Adipocyte (in vitro differentiated cells): ENCODE measurements at regions not wholly inside any gene's neighbourhood (a gene's known extent, or its start where the extent isn't known, plus 50 kb on each side); places are given as distances from the start of the nearest gene placed in this dataset.
"Not testable (repeated sequence)": the region's sequence is repeated elsewhere in the genome, so short reads cannot be mapped to it uniquely, and the experiment has no call there.

ENCODE experiments used
- DNase-seq: peaks from one replicate; pipeline ENCODE4 v3.0.0-alpha.2; 2015; ENCODE audit warnings: low read depth
- H3K27me3 ChIP-seq: replicated peaks from 2 replicates; pipeline ENCODE4 v1.7.0; 2013; ENCODE audit warnings: mild to moderate bottlenecking, low read length, moderate library complexity; ENCODE audit not compliant: control insufficient read depth, insufficient read depth
- H3K36me3 ChIP-seq: 2 replicates; pipeline ENCODE4 v1.7.0; 2013; ENCODE audit warnings: low read length, mild to moderate bottlenecking, moderate library complexity; ENCODE audit not compliant: control insufficient read depth, insufficient read depth, severe bottlenecking
- H3K4me1 ChIP-seq: 2 replicates; pipeline ENCODE4 v1.7.0; 2013; ENCODE audit warnings: mild to moderate bottlenecking, low read length, moderate library complexity; ENCODE audit not compliant: control insufficient read depth, insufficient read depth
- H3K4me3 ChIP-seq: 2 replicates; pipeline ENCODE4 v1.7.0; 2013; ENCODE audit warnings: mild to moderate bottlenecking, low read length, moderate library complexity
- H3K9ac ChIP-seq: 2 replicates; pipeline ENCODE4 v1.7.0; 2013; ENCODE audit warnings: mild to moderate bottlenecking, low read length, moderate library complexity
- H3K9me3 ChIP-seq: 2 replicates; pipeline ENCODE4 v1.7.0; 2013; ENCODE audit warnings: mild to moderate bottlenecking, low read length, moderate library complexity; ENCODE audit not compliant: control insufficient read depth

DNA sequence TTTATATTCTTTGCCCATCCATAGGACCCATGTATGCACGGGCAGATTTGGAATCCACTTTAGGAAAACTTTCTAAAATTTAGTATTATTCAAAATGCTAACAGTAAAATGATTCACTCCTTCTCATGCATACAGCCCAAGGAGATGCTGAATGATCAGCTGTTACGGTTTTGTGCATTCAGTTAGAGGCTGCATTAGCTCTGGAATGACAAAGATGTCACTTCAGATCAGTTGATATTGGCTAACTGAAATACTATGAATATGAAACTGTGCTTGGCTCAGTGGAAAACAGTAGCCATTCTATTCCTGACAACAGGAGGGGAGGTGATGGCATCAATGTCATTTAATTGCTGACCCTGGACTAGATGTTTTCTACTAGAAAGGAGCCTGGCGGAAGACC lies 560.7 kb downstream of the ZNF608 start:
- Histone ChIP-seq H3K9ac (no peak overlapping the region), H3K9me3 (no peaks in the 10 kb centered on the region), H3K4me3 (no peak overlapping the region), H3K36me3 (no peaks in the 10 kb centered on the region), H3K4me1 (no peaks in the 10 kb centered on the region), H3K27me3 (no peaks in the 10 kb centered on the region)
- DNase-seq, result no peak

DNA sequence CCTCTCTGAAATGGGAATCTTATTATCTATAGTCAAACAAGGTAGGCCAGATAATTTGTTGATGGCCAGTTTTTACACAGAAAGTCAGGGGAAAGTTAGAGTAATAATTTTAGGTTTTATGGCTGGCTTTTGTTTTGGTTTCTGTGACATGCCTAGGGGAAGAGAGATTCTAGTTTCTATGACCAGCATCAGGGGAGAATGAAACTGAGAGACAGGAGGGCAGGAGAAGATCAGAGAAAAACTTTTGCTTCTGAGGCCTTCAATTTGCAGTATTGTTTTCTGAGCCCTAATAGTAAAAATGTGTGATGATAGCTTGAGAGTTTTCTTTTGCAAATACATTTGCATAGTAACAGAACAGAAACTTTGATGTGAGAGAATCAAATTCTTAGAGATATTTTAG lies 564.3 kb downstream of the ZNF608 start:
- Histone ChIP-seq H3K36me3 (no peaks in the 10 kb centered on the region), H3K9ac (no peak overlapping the region), H3K27me3 (no peaks in the 10 kb centered on the region), H3K4me3 (no peak overlapping the region), H3K9me3 (no peaks in the 10 kb centered on the region), H3K4me1 (peaks cover 5% of the 10 kb centered on the region)
- no peak for DNase-seq

DNA sequence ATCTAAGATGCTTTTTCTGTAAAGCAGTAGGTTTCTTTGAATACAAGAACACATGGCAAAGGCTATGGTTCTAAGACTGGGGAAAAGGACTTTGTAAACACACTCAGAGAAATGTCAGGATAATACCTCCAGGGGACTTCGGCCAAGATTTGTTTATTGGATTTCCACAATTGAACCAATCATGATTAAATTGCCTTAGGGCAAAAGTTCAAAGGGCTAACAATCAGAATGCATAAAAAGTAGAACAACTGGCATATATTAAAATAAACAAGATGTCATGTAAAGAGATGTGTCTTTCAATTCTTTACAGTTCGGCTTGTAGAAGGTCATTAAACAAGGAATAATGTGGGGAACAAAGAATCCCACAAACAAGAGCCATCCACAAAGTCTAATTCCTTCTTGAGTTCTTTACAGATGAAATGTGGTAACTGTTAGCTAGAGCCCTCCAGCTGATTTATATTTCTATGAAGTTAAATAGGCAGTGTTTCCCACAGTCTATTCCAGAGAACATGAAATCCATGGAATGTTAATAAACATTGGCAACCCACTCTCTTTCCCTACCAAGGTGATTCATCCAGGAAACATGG lies 565.5 kb downstream of the ZNF608 start:
- peak; percentile 69 for DNase-seq
- H3K9me3 ChIP-seq, result no peaks in the 10 kb centered on the region
- no peaks in the 10 kb centered on the region for H3K36me3 ChIP-seq
- H3K4me1 ChIP-seq, result peaks cover 5% of the 10 kb centered on the region
- no peak overlapping the region for H3K9ac ChIP-seq
- no peak overlapping the region for H3K4me3 ChIP-seq
- no peaks in the 10 kb centered on the region for H3K27me3 ChIP-seq

DNA sequence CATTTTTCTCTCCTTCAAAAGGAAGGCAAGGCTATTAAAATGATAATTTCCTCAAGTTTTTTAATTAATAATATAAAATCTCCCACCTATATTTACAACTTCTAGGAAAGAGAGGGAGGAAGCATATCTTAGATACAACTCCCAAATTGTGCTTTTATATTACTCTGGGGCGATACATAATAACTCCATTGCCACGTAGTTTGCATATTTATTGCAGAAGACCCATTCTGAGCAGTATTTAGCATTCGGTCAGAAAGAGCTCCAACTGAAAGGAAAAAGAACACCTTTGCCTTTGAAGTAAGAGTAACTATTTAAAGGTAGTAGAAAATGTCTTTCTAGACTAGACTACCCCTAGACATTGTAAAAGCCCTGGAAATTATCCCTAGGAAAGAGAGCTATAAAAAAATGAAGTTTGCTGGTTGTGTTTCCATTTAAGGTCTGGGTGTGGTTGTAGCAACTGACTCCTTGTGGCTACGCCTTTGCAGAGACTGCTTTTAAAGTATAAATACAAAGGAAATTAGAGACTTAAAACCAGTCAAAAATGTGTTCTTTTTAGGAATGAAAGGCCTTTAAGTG lies 566.1 kb downstream of the ZNF608 start:
- H3K27me3 ChIP-seq, result no peaks in the 10 kb centered on the region
- H3K4me1 ChIP-seq, result peaks cover 5% of the 10 kb centered on the region
- H3K9me3 ChIP-seq, result no peaks in the 10 kb centered on the region
- no peaks in the 10 kb centered on the region for H3K36me3 ChIP-seq
- H3K9ac ChIP-seq, result no peak overlapping the region
- DNase-seq, result no peak
- H3K4me3 ChIP-seq, result no peak overlapping the region

DNA sequence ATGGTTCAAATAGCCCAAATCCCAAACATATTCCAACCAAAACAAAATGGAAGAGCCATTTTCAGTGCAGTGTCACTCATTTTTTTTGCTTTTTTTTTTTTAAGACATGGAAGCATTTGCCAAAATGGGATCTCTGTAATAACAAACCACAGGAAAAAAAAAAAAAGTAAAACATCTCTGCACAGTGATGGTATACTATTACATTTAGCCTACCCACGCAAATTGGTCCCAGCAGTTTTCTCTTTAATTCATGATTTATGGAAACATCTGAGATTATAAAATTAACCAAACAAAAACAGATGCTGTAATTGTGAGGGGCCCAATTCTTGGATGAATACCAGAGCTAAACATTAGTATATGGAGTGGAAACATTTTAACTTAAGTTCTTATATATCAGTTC lies 566.6 kb downstream of the ZNF608 start:
- Histone ChIP-seq H3K9me3 (no peaks in the 10 kb centered on the region), H3K4me3 (no peak overlapping the region), H3K27me3 (no peaks in the 10 kb centered on the region), H3K4me1 (peaks cover 5% of the 10 kb centered on the region), H3K9ac (no peak overlapping the region), H3K36me3 (no peaks in the 10 kb centered on the region)
- peak; percentile 70 for DNase-seq

DNA sequence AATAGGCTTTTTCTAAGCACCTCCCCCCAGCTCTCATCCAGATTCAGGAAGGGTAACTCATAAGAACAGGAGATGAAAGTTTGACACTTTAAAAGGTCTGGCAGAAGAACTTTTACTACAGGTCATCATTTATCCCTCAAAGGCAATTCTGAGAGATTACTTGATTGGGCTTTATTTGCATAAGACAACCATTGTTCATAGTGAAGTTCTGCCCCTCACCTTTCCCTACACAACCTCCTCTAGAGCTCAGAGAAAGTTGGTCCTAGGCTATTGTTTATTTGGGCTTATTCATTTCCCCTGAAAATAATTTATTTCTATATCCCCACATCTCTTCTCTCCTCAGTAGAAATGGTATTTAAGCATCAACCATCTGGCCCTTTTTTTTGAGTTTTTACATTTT lies 568.4 kb downstream of the ZNF608 start:
- H3K9ac ChIP-seq, result no peak overlapping the region
- DNase-seq, result no peak
- no peaks in the 10 kb centered on the region for H3K36me3 ChIP-seq
- H3K27me3 ChIP-seq, result no peaks in the 10 kb centered on the region
- H3K9me3 ChIP-seq, result peaks cover 2% of the 10 kb centered on the region
- H3K4me1 ChIP-seq, result peaks cover 5% of the 10 kb centered on the region
- no peak overlapping the region for H3K4me3 ChIP-seq

DNA sequence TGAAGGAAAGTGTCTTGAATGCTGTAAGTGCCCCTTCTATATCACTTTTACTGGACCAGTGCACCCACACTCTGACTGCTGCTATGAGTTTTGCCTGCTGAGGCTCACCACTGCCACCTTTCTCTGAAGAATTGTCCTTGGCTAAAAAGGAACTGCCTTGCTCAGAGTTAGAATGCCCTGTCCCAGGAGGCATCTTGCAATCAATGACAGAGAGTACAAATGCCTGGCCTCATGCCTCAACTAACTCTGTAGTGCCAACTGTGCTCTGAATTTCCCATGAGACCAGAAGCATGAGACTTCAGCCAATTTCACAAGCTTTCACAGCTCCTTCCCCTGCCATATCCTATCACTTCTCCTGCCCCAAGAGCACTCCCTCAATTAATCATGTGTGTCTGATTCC lies 569.7 kb downstream of the ZNF608 start:
- no peaks in the 10 kb centered on the region for H3K36me3 ChIP-seq
- peak; percentile 58 for DNase-seq

DNA sequence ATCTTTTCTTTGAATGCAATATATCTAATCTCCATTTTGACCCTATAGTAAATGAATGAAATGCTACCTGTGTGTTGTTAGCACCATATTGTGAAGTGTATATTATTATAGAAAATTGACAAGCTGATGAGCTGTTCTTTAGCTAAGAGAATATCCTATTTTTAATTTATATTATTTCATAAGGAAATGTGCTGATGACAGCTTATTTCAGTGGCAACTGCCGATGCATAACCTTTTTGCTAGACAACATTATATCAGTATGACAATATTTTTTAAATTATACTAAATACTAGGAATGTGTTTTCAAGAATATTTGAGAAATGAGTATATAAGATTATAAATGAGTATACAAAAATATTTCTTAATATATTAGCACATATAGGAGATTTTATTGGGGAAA lies 573.1 kb downstream of the ZNF608 start:
- Histone ChIP-seq H3K4me1 (peaks cover 5% of the 10 kb centered on the region), H3K36me3 (no peaks in the 10 kb centered on the region), H3K9ac (no peak overlapping the region), H3K9me3 (peaks cover 40% of the 10 kb centered on the region), H3K4me3 (no peak overlapping the region), H3K27me3 (no peaks in the 10 kb centered on the region)
- no peak for DNase-seq

More for the DNA sequence above, 569.7 kb downstream of the ZNF608 start:
- H3K9me3 ChIP-seq, result peaks cover 16% of the 10 kb centered on the region
- H3K4me1 ChIP-seq, result peaks cover 5% of the 10 kb centered on the region
- H3K27me3 ChIP-seq, result no peaks in the 10 kb centered on the region
- no peak overlapping the region for H3K9ac ChIP-seq
- no peak overlapping the region for H3K4me3 ChIP-seq

DNA sequence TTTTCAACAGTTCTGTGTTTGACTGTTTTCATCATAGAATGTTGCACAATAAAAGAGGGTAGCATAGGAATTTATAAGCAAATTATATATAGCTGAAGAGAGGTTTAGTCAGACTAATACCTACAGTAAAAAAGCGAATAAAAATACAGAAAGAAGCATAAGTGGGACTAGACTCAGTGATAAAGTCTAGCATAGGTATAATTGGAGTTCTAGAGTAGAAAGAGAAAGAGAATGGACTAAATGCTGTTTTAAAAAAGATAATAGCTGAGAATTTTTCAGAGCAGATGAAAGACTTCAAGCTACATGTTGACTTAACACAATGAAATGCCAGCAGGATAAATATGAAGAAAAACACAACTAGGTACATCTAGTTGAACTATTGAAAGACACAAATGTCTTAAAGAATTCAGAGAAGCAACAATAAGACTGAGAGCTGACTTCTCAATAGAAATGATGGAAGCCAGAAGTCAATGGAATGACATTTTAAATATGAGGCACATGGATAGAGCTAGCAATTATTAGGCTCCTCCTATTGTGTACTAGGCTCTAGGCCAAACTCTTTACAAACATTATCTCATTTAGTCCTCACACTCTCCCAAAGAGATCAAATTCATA lies 573.9 kb downstream of the ZNF608 start:
- Histone ChIP-seq H3K36me3 (no peaks in the 10 kb centered on the region), H3K9me3 (peaks cover 43% of the 10 kb centered on the region), H3K4me3 (no peak overlapping the region), H3K4me1 (peaks cover 3% of the 10 kb centered on the region), H3K27me3 (no peaks in the 10 kb centered on the region), H3K9ac (no peak overlapping the region)
- DNase-seq, result no peak

DNA sequence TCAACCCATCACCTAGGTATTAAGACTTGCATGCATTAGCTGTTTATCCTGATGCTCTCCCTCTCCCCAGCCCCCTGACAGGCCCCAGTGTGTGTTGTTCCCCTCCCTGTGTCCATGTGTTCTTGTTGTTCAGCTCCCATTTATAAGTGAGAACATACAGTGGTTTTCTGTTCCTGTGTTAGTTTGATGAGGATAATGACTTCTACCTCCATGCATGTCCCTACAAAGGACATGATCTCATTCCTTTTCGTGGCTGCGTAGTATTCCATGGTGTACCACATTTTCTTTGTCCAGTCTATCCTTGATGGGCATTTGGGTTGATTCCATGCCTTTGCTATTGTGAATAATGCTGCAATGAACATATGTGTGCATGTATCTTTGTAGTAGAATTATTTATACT lies 578.3 kb downstream of the ZNF608 start:
- H3K27me3 ChIP-seq, H3K4me1 ChIP-seq, DNase-seq, H3K9ac ChIP-seq, H3K4me3 ChIP-seq, H3K36me3 ChIP-seq: not testable (repeated sequence)
- peaks cover 41% of the 10 kb centered on the region for H3K9me3 ChIP-seq

DNA sequence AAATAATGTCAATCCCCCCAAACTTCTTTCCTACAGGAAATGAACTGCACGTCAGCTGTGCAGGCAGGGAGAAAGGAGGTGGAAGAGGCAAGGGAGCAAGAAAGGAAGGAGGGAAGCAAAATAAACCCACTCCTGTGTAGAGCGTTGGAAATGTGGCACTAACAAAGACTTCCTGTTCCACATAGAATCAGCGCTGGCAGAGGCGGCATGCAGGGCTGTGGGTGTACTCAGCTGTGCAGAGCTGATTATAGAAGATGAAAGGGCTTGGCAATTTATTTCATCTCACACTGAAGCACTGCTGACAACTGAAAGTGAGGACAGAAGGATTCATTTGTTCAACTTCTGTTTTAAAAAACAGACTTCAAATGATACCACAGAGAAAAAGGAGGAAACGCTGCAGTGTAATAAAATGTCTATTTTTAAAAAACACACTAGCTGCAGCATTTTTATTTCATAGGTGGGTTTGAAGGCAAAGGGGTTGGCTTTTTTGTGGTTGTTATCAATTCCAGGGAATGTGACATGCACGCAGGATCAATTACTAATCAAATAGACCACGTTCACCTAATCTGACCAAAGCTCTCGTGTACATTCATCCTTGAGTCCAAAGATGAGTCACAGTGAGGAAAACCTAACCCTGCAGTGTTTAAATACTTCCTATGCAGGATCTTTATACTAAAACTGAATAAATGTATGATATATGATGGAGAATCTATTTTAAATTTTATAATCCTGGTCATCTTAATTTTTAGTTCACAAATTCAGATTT lies 583.5 kb downstream of the ZNF608 start:
- Histone ChIP-seq H3K4me3 (no peak overlapping the region), H3K27me3 (no peaks in the 10 kb centered on the region), H3K9me3 (peaks cover under 1% of the 10 kb centered on the region), H3K36me3 (no peaks in the 10 kb centered on the region), H3K9ac (no peak overlapping the region), H3K4me1 (no peaks in the 10 kb centered on the region)
- peak; percentile 22 for DNase-seq
